ENCODE measurements at regions not wholly inside any gene's neighbourhood (a gene's known extent, or its start where the extent isn't known, plus 50 kb on each side); places are given as distances from the start of the nearest gene placed in this dataset.

DNA sequence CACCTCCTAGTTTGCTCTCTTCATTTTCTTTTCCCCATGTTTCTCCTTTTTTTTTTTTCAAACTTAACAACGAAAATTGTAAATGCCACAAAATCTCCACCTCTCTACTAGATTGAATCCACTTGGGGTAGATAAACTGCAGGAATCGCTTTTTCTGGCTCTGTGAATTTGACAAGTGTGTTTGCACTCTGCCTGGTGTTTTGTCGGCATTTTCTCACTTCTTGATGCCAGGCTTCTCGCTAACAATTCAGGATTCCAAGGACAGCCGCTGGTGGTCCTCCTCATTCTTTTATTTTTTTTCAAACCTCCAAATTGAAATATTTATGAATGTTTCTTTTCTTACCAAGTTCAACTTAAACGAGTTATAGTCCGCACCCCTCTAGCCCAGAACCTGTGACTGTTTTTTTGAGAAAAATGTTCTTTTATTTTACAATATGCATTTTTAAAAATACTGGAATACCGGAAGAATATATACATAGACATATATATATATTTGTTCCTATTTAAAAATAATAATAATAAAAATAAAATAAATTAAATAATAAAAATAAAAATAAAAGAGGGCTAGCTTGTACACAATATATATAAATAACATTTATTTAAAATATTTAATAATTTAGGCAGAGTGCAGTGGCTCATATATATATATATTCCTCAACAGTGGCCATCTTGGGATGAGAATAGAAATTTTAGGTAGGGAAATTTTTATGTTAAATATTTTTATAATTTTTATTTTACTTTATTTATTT is 538.8 kb downstream of the TYW1 start:
- no peak for TF ChIP-seq FOSL1 (IDR thresholded peaks at IDR 0.05; ENCODE audit: insufficient read depth, low read depth, low read length)
- TF ChIP-seq TAF1 (IDR thresholded peaks at IDR 0.05; ENCODE audit: low read depth, low read length), result no peak
- TF ChIP-seq GABPA (IDR thresholded peaks at IDR 0.05; ENCODE audit: borderline replicate concordance, insufficient read depth, low read length), result no peak
- no peak for TF ChIP-seq NRF1 (IDR thresholded peaks at IDR 0.05; ENCODE audit: low read depth, low read length)
- TF ChIP-seq CBX8 (IDR thresholded peaks at IDR 0.05; ENCODE audit: borderline replicate concordance, low read depth, low read length), result no peak

Measured in H1 (cell line).